Activated naive CD4-positive, alpha-beta T cell treated with anti-CD3 and anti-CD28 coated beads, Interleukin-2, amount 50 U/mL, for 24 hours (primary cell): ENCODE measurements at regions not wholly inside any gene's neighbourhood (a gene's known extent, or its start where the extent isn't known, plus 50 kb on each side); places are given as distances from the start of the nearest gene placed in this dataset.

Experiments
- H3K27ac Mint-ChIP-seq: one replicate; pipeline ENCODE4 v1.8.0; 2021; ENCODE audit warnings: mild to moderate bottlenecking, mixed read lengths
- H3K27me3 Mint-ChIP-seq: one replicate; pipeline ENCODE4 v1.8.0; 2021; ENCODE audit warnings: mixed read lengths
- H3K36me3 Mint-ChIP-seq: one replicate; pipeline ENCODE4 v1.8.0; 2021; ENCODE audit warnings: mixed read lengths
- H3K4me1 Mint-ChIP-seq: one replicate; pipeline ENCODE4 v1.8.0; 2021; ENCODE audit warnings: mixed read lengths
- H3K4me3 Mint-ChIP-seq: one replicate; pipeline ENCODE4 v1.8.0; 2021; ENCODE audit warnings: mild to moderate bottlenecking, mixed read lengths
- H3K9me3 Mint-ChIP-seq: one replicate; pipeline ENCODE4 v1.8.0; 2021; ENCODE audit warnings: mixed read lengths

- no peak overlapping the region for H3K27ac Mint-ChIP-seq
- H3K4me1 Mint-ChIP-seq, result no peaks in the 10 kb centered on the region
- no peaks in the 10 kb centered on the region for H3K9me3 Mint-ChIP-seq
- no peaks in the 10 kb centered on the region for H3K36me3 Mint-ChIP-seq
- no peaks in the 10 kb centered on the region for H3K27me3 Mint-ChIP-seq
- no peak overlapping the region for H3K4me3 Mint-ChIP-seq
Measured at GRCh38 chr2:3952866-3953516, 249.6 kb downstream of the DCDC2C start.

- no peak overlapping the region for H3K27ac Mint-ChIP-seq
- H3K36me3 Mint-ChIP-seq, result no peaks in the 10 kb centered on the region
- no peaks in the 10 kb centered on the region for H3K4me1 Mint-ChIP-seq
- no peaks in the 10 kb centered on the region for H3K9me3 Mint-ChIP-seq
- H3K4me3 Mint-ChIP-seq, result no peak overlapping the region
- H3K27me3 Mint-ChIP-seq, result no peaks in the 10 kb centered on the region
Measured at GRCh38 chr2:3954261-3954660, 250.9 kb downstream of the DCDC2C start.

- no peaks in the 10 kb centered on the region for H3K9me3 Mint-ChIP-seq
- no peaks in the 10 kb centered on the region for H3K27me3 Mint-ChIP-seq
Measured at GRCh38 chr2:3956406-3956805, 253.0 kb downstream of the DCDC2C start.

GRCh38 chr2:3956892-3957291 is 253.5 kb downstream of the DCDC2C start:
- Mint-ChIP-seq H3K36me3 (no peaks in the 10 kb centered on the region), H3K27me3 (peaks cover 2% of the 10 kb centered on the region), H3K27ac (no peak overlapping the region), H3K9me3 (no peaks in the 10 kb centered on the region), H3K4me3 (no peak overlapping the region), H3K4me1 (no peaks in the 10 kb centered on the region)

More at GRCh38 chr2:3956406-3956805, 253.0 kb downstream of the DCDC2C start:
- Mint-ChIP-seq H3K4me1 (no peaks in the 10 kb centered on the region), H3K36me3 (no peaks in the 10 kb centered on the region), H3K27ac (no peak overlapping the region), H3K4me3 (no peak overlapping the region)

GRCh38 chr2:3958465-3958864 is 255.1 kb downstream of the DCDC2C start:
- no peak overlapping the region for H3K4me3 Mint-ChIP-seq
- H3K4me1 Mint-ChIP-seq, result no peaks in the 10 kb centered on the region
- peaks cover 2% of the 10 kb centered on the region for H3K27me3 Mint-ChIP-seq
- H3K9me3 Mint-ChIP-seq, result no peaks in the 10 kb centered on the region
- H3K36me3 Mint-ChIP-seq, result no peaks in the 10 kb centered on the region
- no peak overlapping the region for H3K27ac Mint-ChIP-seq

GRCh38 chr2:3958969-3959368 is 255.6 kb downstream of the DCDC2C start:
- Mint-ChIP-seq H3K4me3 (no peak overlapping the region), H3K9me3 (no peaks in the 10 kb centered on the region), H3K4me1 (no peaks in the 10 kb centered on the region), H3K27ac (no peak overlapping the region), H3K27me3 (peaks cover 2% of the 10 kb centered on the region), H3K36me3 (no peaks in the 10 kb centered on the region)

GRCh38 chr2:3959372-3959771 is 256.0 kb downstream of the DCDC2C start:
- Mint-ChIP-seq H3K27me3 (peaks cover 2% of the 10 kb centered on the region), H3K36me3 (no peaks in the 10 kb centered on the region), H3K4me1 (no peaks in the 10 kb centered on the region), H3K27ac (no peak overlapping the region), H3K4me3 (no peak overlapping the region), H3K9me3 (no peaks in the 10 kb centered on the region)

GRCh38 chr2:3960106-3960505 is 256.7 kb downstream of the DCDC2C start:
- peaks cover 4% of the 10 kb centered on the region for H3K27me3 Mint-ChIP-seq
- H3K36me3 Mint-ChIP-seq, result no peaks in the 10 kb centered on the region
- H3K4me3 Mint-ChIP-seq, result no peak overlapping the region
- H3K27ac Mint-ChIP-seq, result no peak overlapping the region
- H3K4me1 Mint-ChIP-seq, result no peaks in the 10 kb centered on the region
- no peaks in the 10 kb centered on the region for H3K9me3 Mint-ChIP-seq

GRCh38 chr2:3962719-3963118 is 259.3 kb downstream of the DCDC2C start:
- Mint-ChIP-seq H3K4me3 (no peak overlapping the region), H3K27me3 (peaks cover 4% of the 10 kb centered on the region), H3K4me1 (no peaks in the 10 kb centered on the region), H3K36me3 (no peaks in the 10 kb centered on the region), H3K27ac (no peak overlapping the region), H3K9me3 (no peaks in the 10 kb centered on the region)

- H3K36me3 Mint-ChIP-seq, result no peaks in the 10 kb centered on the region
- H3K9me3 Mint-ChIP-seq, result no peaks in the 10 kb centered on the region
- H3K27me3 Mint-ChIP-seq, result peaks cover 4% of the 10 kb centered on the region
- no peaks in the 10 kb centered on the region for H3K4me1 Mint-ChIP-seq
- H3K4me3 Mint-ChIP-seq, result no peak overlapping the region
- H3K27ac Mint-ChIP-seq, result no peak overlapping the region
Measured at GRCh38 chr2:3965211-3965610, 261.8 kb downstream of the DCDC2C start.

- H3K9me3 Mint-ChIP-seq, result no peaks in the 10 kb centered on the region
- H3K4me1 Mint-ChIP-seq, result no peaks in the 10 kb centered on the region
- no peaks in the 10 kb centered on the region for H3K36me3 Mint-ChIP-seq
- H3K27ac Mint-ChIP-seq, result no peak overlapping the region
- H3K27me3 Mint-ChIP-seq, result peaks cover 4% of the 10 kb centered on the region
- H3K4me3 Mint-ChIP-seq, result no peak overlapping the region
Measured at GRCh38 chr2:3965953-3966352, 262.6 kb downstream of the DCDC2C start.

- H3K4me3 Mint-ChIP-seq, result no peak overlapping the region
- H3K36me3 Mint-ChIP-seq, result no peaks in the 10 kb centered on the region
- H3K4me1 Mint-ChIP-seq, result no peaks in the 10 kb centered on the region
- peaks cover 3% of the 10 kb centered on the region for H3K27me3 Mint-ChIP-seq
- no peaks in the 10 kb centered on the region for H3K9me3 Mint-ChIP-seq
- H3K27ac Mint-ChIP-seq, result no peak overlapping the region
Measured at GRCh38 chr2:3966470-3966869, 263.1 kb downstream of the DCDC2C start.

GRCh38 chr2:3968736-3969135 is 265.4 kb downstream of the DCDC2C start:
- Mint-ChIP-seq H3K27ac (no peak overlapping the region), H3K27me3 (peaks cover 2% of the 10 kb centered on the region), H3K4me3 (no peak overlapping the region), H3K9me3 (no peaks in the 10 kb centered on the region), H3K36me3 (no peaks in the 10 kb centered on the region), H3K4me1 (no peaks in the 10 kb centered on the region)

GRCh38 chr2:3970791-3971651 is 267.6 kb downstream of the DCDC2C start:
- Mint-ChIP-seq H3K27ac (no peak overlapping the region), H3K36me3 (no peaks in the 10 kb centered on the region), H3K4me3 (no peak overlapping the region), H3K27me3 (no peaks in the 10 kb centered on the region), H3K9me3 (no peaks in the 10 kb centered on the region), H3K4me1 (no peaks in the 10 kb centered on the region)

GRCh38 chr2:3971652-3972192 is 268.3 kb downstream of the DCDC2C start:
- H3K36me3 Mint-ChIP-seq, result no peaks in the 10 kb centered on the region
- no peak overlapping the region for H3K4me3 Mint-ChIP-seq
- no peaks in the 10 kb centered on the region for H3K27me3 Mint-ChIP-seq
- no peaks in the 10 kb centered on the region for H3K9me3 Mint-ChIP-seq
- H3K27ac Mint-ChIP-seq, result no peak overlapping the region
- H3K4me1 Mint-ChIP-seq, result no peaks in the 10 kb centered on the region

- no peaks in the 10 kb centered on the region for H3K27me3 Mint-ChIP-seq
- H3K36me3 Mint-ChIP-seq, result no peaks in the 10 kb centered on the region
- no peaks in the 10 kb centered on the region for H3K4me1 Mint-ChIP-seq
- no peaks in the 10 kb centered on the region for H3K9me3 Mint-ChIP-seq
- no peak overlapping the region for H3K27ac Mint-ChIP-seq
- H3K4me3 Mint-ChIP-seq, result no peak overlapping the region
Measured at GRCh38 chr2:3972377-3972776, 269.0 kb downstream of the DCDC2C start.
